Vagina (tissue), 2 donors: ENCODE measurements at regions not wholly inside any gene's neighbourhood (a gene's known extent, or its start where the extent isn't known, plus 50 kb on each side); places are given as distances from the start of the nearest gene placed in this dataset.
A peak's percentile ranks its signal among the peaks of the same experiment; 100 is the strongest.

ENCODE experiments used
- DNase-seq, 2 donors: peaks; one replicate each; pipeline ENCODE4 v3.0.0-alpha.2; 2017; ENCODE audit errors: extremely low spot score in 2 of 2
- H3K27ac ChIP-seq: fragments of 200-600 bp; sonication (generic); one replicate; pipeline ENCODE4 v1.5.1; 2019
- H3K27me3 ChIP-seq: fragments of 200-600 bp; sonication (generic); one replicate; pipeline ENCODE4 v1.5.1; 2019
- H3K36me3 ChIP-seq, 2 donors: fragments of 200-600 bp; sonication (generic); one replicate each; pipeline ENCODE4 v1.5.1; 2017 to 2019
- H3K4me1 ChIP-seq: fragments of 200-600 bp; sonication (generic); one replicate; pipeline ENCODE4 v1.5.1; 2019
- H3K4me3 ChIP-seq, 2 donors: fragments of 200-600 bp; sonication (generic); 1 replicate in 1 of 2; 2 replicates in 1 of 2; pipeline ENCODE4 v1.5.1; 2016 to 2019
- H3K9me3 ChIP-seq: fragments of 200-600 bp; sonication (generic); one replicate; pipeline ENCODE4 v1.5.1; 2019
- CTCF ChIP-seq, 3 experiments: fragments of 450-650 bp in 2 of 3; fragments of 200-600 bp in 1 of 3; sonication (generic) in 1 of 3; IDR thresholded peaks; one replicate each; pipeline ENCODE4 v1.5.1; 2017 to 2019; ENCODE audit warnings: antibody characterized with exemption in 3 of 3, mild to moderate bottlenecking in 2 of 3, moderate library complexity in 2 of 3
- POLR2A ChIP-seq, 2 donors: fragments of 450-650 bp; IDR thresholded peaks; one replicate each; pipeline ENCODE4 v1.6.1; 2017; ENCODE audit warnings: antibody characterized with exemption in 2 of 2, mild to moderate bottlenecking in 2 of 2, moderate library complexity in 2 of 2
- POLR2AphosphoS5 ChIP-seq, 2 donors: sonication (generic); formaldehyde crosslinking; IDR thresholded peaks; one replicate each; pipeline ENCODE4 v1.9.0; 2017; ENCODE audit warnings: antibody characterized with exemption in 2 of 2, mild to moderate bottlenecking in 2 of 2, low read depth in 1 of 2; ENCODE audit not compliant: insufficient read depth in 1 of 2
- intact Hi-C: fragments of 100-400 bp; cut with DNase I; formaldehyde crosslinking; loops from one replicate; pipeline ENCODE4 v1.15.1; 2023

GRCh38 chr4:143083756-143084472, 100.8 kb upstream of the USP38 start:
- Histone ChIP-seq H3K4me3 (no peak overlapping the region), H3K4me1 (no peaks in the 10 kb centered on the region), H3K27me3 (no peaks in the 10 kb centered on the region), H3K36me3 (no peaks in the 10 kb centered on the region), H3K9me3 (no peaks in the 10 kb centered on the region), H3K27ac (no peak overlapping the region)
- no peak for DNase-seq
- intact Hi-C loops: no loop called here
- TF ChIP-seq POLR2A (IDR thresholded peaks at IDR 0.05) (no peak), CTCF (IDR thresholded peaks at IDR 0.05) (no peak), POLR2AphosphoS5 (IDR thresholded peaks at IDR 0.05; ENCODE audit: insufficient read depth in 1 of 2, low read depth in 1 of 2) (no peak)

DNA sequence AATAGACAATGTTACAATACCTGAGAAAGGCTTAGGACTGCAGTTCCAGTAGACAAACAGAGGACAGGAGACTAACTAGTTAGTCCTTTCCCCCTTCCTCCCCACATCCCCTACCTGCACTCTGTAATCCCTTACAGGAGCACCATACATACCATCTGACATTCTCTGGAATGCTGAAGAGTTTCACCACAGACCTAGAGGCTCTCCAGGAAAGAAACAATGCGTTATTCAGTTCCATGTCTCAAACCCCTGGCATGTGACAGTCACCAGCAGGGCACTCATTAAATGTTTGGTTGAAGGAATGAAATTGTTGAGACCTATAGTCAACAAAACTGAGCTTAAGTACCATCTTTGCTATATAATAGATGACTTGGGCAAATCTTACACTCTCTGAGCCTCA, 100.2 kb upstream of the USP38 start:
- Histone ChIP-seq H3K4me3 (no peak overlapping the region), H3K36me3 (no peaks in the 10 kb centered on the region), H3K4me1 (no peaks in the 10 kb centered on the region), H3K27me3 (no peaks in the 10 kb centered on the region), H3K27ac (no peak overlapping the region), H3K9me3 (no peaks in the 10 kb centered on the region)
- no peak for DNase-seq
- no peak for TF ChIP-seq POLR2AphosphoS5 (IDR thresholded peaks at IDR 0.05; ENCODE audit: insufficient read depth in 1 of 2, low read depth in 1 of 2)
- intact Hi-C loops: no loop called here

- peak in 1 of 3 experiments; percentile 18 for TF ChIP-seq CTCF (IDR thresholded peaks at IDR 0.05)
- no peak for TF ChIP-seq POLR2A (IDR thresholded peaks at IDR 0.05)
- Histone ChIP-seq H3K36me3 (no peaks in the 10 kb centered on the region), H3K4me3 (no peak overlapping the region), H3K4me1 (no peaks in the 10 kb centered on the region), H3K27ac (no peak overlapping the region), H3K27me3 (no peaks in the 10 kb centered on the region), H3K9me3 (no peaks in the 10 kb centered on the region)
- intact Hi-C loops: no loop called here
- no peak for DNase-seq
Measured at GRCh38 chr4:143085224-143085623, 99.5 kb upstream of the USP38 start.

- Histone ChIP-seq H3K4me3 (no peak overlapping the region), H3K27ac (no peak overlapping the region), H3K27me3 (no peaks in the 10 kb centered on the region), H3K36me3 (no peaks in the 10 kb centered on the region), H3K9me3 (no peaks in the 10 kb centered on the region), H3K4me1 (no peaks in the 10 kb centered on the region)
- TF ChIP-seq POLR2A (IDR thresholded peaks at IDR 0.05) (no peak), CTCF (IDR thresholded peaks at IDR 0.05) (no peak), POLR2AphosphoS5 (IDR thresholded peaks at IDR 0.05; ENCODE audit: insufficient read depth in 1 of 2, low read depth in 1 of 2) (no peak)
- no peak for DNase-seq
- intact Hi-C loops: no loop called here
Measured at GRCh38 chr4:143085659-143086058, 99.1 kb upstream of the USP38 start.

GRCh38 chr4:143089291-143089690, 95.4 kb upstream of the USP38 start:
- Histone ChIP-seq H3K4me3 (no peak overlapping the region), H3K27ac (no peak overlapping the region), H3K27me3 (no peaks in the 10 kb centered on the region), H3K9me3 (no peaks in the 10 kb centered on the region), H3K36me3 (no peaks in the 10 kb centered on the region), H3K4me1 (no peaks in the 10 kb centered on the region)
- no peak for DNase-seq
- intact Hi-C loops: no loop called here
- TF ChIP-seq POLR2AphosphoS5 (IDR thresholded peaks at IDR 0.05; ENCODE audit: insufficient read depth in 1 of 2, low read depth in 1 of 2) (no peak), POLR2A (IDR thresholded peaks at IDR 0.05) (no peak), CTCF (IDR thresholded peaks at IDR 0.05) (no peak)
